Neural progenitor cell (in vitro differentiated cells): ENCODE measurements at regions not wholly inside any gene's neighbourhood (a gene's known extent, or its start where the extent isn't known, plus 50 kb on each side); places are given as distances from the start of the nearest gene placed in this dataset.

Experiments used
- EZH2 ChIP-seq: fragments of 200-600 bp; sonication (generic); IDR thresholded peaks from 2 replicates; pipeline ENCODE4 v1.6.1; 2017; ENCODE audit warnings: antibody characterized with exemption, mild to moderate bottlenecking, moderate library complexity
- EZH2phosphoT487 ChIP-seq: fragments of 200-600 bp; sonication (generic); IDR thresholded peaks from 2 replicates; pipeline ENCODE4 v1.6.1; 2017; ENCODE audit warnings: antibody characterized with exemption
- TF ChIP-seq, protein P1 (sequence below): fragments of 200-600 bp; sonication (generic); IDR thresholded peaks from 2 replicates; pipeline ENCODE4 v1.5.1; 2017; ENCODE audit warnings: antibody characterized with exemption, mild to moderate bottlenecking

DNA sequence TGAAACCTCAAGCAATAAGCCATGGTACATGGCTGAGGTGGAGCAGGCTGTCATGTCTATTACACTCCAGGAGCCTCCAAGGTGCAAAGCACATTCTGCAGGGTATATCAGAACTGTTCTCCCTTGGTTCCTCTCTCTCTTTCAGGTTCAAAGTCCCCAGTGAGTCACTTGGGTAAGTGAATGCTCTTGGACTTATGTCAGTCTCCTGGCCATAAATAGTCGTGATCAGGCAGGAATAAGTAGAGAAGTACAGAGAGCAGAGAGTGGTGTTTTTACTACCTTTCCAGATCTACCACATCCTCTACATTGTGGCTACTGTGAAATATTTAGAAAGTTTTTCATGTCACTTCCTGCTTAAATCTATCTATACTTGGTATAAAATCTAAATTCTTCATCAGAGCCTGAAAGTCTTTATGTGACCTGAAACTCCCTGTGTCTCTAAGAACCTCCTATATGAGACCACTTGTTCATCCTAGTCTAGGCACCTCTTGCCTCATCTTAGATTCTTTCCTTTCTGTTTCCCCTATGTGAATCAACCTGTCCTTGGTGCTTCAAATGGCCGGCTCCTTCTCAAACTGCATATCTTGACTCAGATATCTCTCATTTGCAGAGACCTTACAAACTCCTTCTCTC lies 1077.6 kb upstream of the MAP3K7 start:
- TF ChIP-seq EZH2phosphoT487 (no peak), EZH2 (no peak)
- TF ChIP-seq, protein P1, sequence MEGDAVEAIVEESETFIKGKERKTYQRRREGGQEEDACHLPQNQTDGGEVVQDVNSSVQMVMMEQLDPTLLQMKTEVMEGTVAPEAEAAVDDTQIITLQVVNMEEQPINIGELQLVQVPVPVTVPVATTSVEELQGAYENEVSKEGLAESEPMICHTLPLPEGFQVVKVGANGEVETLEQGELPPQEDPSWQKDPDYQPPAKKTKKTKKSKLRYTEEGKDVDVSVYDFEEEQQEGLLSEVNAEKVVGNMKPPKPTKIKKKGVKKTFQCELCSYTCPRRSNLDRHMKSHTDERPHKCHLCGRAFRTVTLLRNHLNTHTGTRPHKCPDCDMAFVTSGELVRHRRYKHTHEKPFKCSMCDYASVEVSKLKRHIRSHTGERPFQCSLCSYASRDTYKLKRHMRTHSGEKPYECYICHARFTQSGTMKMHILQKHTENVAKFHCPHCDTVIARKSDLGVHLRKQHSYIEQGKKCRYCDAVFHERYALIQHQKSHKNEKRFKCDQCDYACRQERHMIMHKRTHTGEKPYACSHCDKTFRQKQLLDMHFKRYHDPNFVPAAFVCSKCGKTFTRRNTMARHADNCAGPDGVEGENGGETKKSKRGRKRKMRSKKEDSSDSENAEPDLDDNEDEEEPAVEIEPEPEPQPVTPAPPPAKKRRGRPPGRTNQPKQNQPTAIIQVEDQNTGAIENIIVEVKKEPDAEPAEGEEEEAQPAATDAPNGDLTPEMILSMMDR: no peak
